Cardiac muscle cell (in vitro differentiated cells and primary cell): ENCODE measurements at regions not wholly inside any gene's neighbourhood (a gene's known extent, or its start where the extent isn't known, plus 50 kb on each side); places are given as distances from the start of the nearest gene placed in this dataset.

Experiments used
- DNase-seq, 2 donors: peaks; one replicate each; pipeline versions ENCODE4 v3.0.0 to v3.0.0-alpha.2; 2010 to 2017; ENCODE audit warnings: low read depth in 1 of 2, low spot score in 1 of 2
- H3K27ac ChIP-seq: fragments of 200-600 bp; sonication (generic); 2 replicates; pipeline ENCODE4 v1.5.1; 2016
- H3K27me3 ChIP-seq: fragments of 200-600 bp; sonication (generic); 2 replicates; pipeline ENCODE4 v1.6.0; 2016; ENCODE audit warnings: control low read depth
- H3K36me3 ChIP-seq: fragments of 200-600 bp; sonication (generic); 2 replicates; pipeline ENCODE4 v1.5.1; 2016; ENCODE audit warnings: control low read depth
- H3K4me1 ChIP-seq: fragments of 200-600 bp; sonication (generic); 2 replicates; pipeline ENCODE4 v1.8.1; 2017; ENCODE audit warnings: low read depth, mild to moderate bottlenecking, mixed run types
- H3K4me3 ChIP-seq: fragments of 200-600 bp; sonication (generic); 2 replicates; pipeline ENCODE4 v1.5.1; 2016; ENCODE audit warnings: mild to moderate bottlenecking
- H3K9me3 ChIP-seq: fragments of 200-600 bp; sonication (generic); 2 replicates; pipeline ENCODE4 v1.5.1; 2017; ENCODE audit warnings: low read depth, mild to moderate bottlenecking, control low read depth
- CTCF ChIP-seq: IDR thresholded peaks from 2 replicates; pipeline ENCODE4 v1.5.1; 2012; ENCODE audit warnings: low read depth, mild to moderate bottlenecking, low read length

DNA sequence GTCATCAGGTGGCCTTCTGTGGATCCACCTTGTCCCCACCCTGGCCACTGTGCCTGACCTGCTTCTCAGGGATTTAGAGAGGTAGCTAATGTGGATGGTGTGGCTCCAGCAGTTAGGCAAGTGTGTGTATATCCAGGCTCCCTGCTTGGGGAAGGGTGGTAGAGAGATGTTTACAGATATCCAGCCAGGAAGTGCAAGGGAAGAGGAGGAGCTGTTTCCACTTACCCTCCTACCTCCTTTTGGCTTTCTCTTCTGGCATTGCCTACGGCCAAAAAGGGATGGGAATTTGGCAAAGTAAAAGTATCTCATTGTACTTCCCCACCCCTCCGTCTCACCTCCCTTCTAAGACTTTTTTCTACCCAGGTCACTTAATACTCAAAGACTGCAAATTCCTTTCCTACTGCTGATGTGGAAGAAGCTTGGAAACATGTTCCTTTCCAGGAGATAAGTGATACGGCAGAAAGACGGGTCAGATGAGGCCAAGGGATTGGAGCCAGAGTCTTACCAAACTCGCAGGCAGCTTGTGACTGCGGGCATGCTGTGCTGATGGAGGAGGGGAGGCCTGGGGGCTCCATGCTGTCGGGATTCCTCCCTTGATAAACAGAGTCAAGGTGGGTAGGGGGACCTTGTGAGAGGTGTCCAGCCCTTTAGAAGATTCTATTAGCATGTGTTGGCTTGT is 253.4 kb downstream of the PRL start:
- no peaks in the 10 kb centered on the region for H3K4me1 ChIP-seq
- no peak for TF ChIP-seq CTCF
- H3K9me3 ChIP-seq = no peaks in the 10 kb centered on the region
- no peak overlapping the region for H3K4me3 ChIP-seq
- H3K36me3 ChIP-seq = no peaks in the 10 kb centered on the region
- H3K27me3 ChIP-seq = no peaks in the 10 kb centered on the region
- peak in 1 of 2 donors; percentile 81 for DNase-seq
- H3K27ac ChIP-seq = no peak overlapping the region

DNA sequence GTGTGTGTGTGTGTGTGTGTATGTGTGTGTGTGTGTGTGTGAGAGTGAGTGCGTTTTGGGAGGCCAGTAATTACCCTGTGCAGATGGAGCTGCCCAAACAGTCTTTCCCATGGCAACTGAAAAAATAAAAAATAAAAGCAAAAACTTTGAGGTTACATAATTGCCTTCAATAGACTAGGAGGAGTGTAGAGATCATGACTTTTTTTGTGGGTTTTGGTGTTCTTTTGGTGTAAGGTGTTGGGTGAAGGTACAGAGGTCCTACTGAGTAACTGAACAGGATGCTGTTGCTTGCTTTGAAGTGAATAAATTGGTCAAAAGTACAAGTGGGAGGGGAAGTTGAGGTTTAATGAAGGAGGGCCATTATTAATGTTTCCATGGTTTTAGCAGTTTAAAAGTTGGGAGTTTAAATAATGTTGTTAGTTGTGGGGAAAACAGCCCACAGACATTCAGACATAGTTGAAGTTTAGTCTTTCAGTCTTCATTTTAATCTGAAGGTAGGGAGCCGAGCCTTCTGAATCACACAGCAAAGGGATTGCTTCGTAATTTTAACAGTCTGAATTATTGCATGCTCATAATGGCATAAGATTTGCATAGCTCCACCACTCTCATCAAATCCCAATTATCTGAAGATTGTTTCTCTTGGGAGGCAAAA is 251.4 kb downstream of the PRL start:
- Histone ChIP-seq H3K27me3 (no peaks in the 10 kb centered on the region), H3K9me3 (no peaks in the 10 kb centered on the region), H3K36me3 (no peaks in the 10 kb centered on the region), H3K27ac (no peak overlapping the region), H3K4me1 (no peaks in the 10 kb centered on the region), H3K4me3 (no peak overlapping the region)
- no peak for DNase-seq
- no peak for TF ChIP-seq CTCF

DNA sequence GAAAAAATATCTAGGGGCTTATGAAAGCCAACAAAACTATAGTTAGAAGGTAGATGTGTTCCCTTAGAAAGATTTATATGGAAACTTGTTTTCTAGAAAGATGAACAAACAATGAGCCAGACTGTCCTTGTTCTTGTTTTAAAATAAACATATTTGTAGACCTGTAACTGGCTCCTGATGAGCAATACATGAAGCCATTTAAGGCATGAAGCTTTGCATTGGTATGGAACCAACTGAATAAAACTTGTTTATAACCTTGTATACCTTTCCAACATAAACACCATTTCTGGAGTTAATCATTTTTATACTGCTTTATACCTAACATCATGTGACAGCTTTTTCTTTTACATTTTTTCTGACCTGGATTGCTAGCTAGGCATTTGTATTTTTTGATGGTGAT is 247.8 kb downstream of the PRL start:
- no peak for DNase-seq
- TF ChIP-seq CTCF = no peak
- Histone ChIP-seq H3K4me1 (no peaks in the 10 kb centered on the region), H3K27ac (no peak overlapping the region), H3K4me3 (no peak overlapping the region), H3K27me3 (no peaks in the 10 kb centered on the region), H3K36me3 (no peaks in the 10 kb centered on the region), H3K9me3 (no peaks in the 10 kb centered on the region)

- no peaks in the 10 kb centered on the region for H3K36me3 ChIP-seq
- DNase-seq = no peak
Measured at GRCh38 chr6:22053391-22053997, 243.3 kb downstream of the PRL start.

DNA sequence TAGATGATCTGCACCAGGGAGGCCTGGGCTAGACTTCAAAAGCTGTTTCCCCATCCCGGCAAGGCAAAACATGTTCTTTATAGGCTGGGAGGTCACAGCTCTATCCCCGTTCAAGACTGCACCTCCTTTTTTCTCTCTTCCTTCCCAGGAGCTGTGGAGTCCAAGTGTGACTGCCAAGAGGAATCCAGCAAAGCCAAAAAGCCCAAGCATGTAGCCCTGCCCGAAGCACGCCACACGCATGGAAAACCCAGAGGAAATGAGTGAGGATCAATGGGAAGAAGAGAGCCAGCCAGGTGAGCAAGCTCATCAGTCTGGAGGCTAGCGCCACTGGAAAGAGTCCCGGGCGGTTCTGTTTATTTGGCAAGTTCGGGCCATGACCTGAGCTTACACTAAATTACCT is 240.4 kb downstream of the PRL start:
- no peaks in the 10 kb centered on the region for H3K27me3 ChIP-seq
- no peak for DNase-seq
- H3K36me3 ChIP-seq = no peaks in the 10 kb centered on the region
- no peak for TF ChIP-seq CTCF
- H3K9me3 ChIP-seq = no peaks in the 10 kb centered on the region
- no peak overlapping the region for H3K27ac ChIP-seq
- H3K4me3 ChIP-seq = no peak overlapping the region
- no peaks in the 10 kb centered on the region for H3K4me1 ChIP-seq

More at GRCh38 chr6:22053391-22053997, 243.3 kb downstream of the PRL start:
- Histone ChIP-seq H3K4me3 (no peak overlapping the region), H3K4me1 (no peaks in the 10 kb centered on the region), H3K27ac (no peak overlapping the region), H3K27me3 (no peaks in the 10 kb centered on the region), H3K9me3 (no peaks in the 10 kb centered on the region)
- TF ChIP-seq CTCF = no peak
